Kidney (tissue), 13 donors: ENCODE measurements at regions not wholly inside any gene's neighbourhood (a gene's known extent, or its start where the extent isn't known, plus 50 kb on each side); places are given as distances from the start of the nearest gene placed in this dataset.

Source experiments
- DNase-seq, 5 donors: peaks; one replicate each; pipeline ENCODE4 v3.0.0-alpha.2; 2013 to 2020
- FAIRE-seq: peaks from 2 replicates; lab custom pipeline; 2012; peaks lifted over from hg19 to GRCh38; lab: Jason Lieb, UNC
- H3K27ac ChIP-seq, 2 donors: one replicate each; pipeline ENCODE4 v1.7.0; 2013; ENCODE audit warnings: low read depth in 2 of 2, low read length in 2 of 2, inconsistent platforms in 1 of 2
- H3K27me3 ChIP-seq: one replicate; pipeline ENCODE4 v1.7.1; 2013; ENCODE audit warnings: low read length, inconsistent platforms; ENCODE audit not compliant: control insufficient read depth, insufficient read depth
- H3K36me3 ChIP-seq, 3 donors: one replicate each; pipeline versions ENCODE4 v1.7.0 to v1.7.1; 2013; ENCODE audit warnings: low read length in 3 of 3, control low read depth in 1 of 3, inconsistent platforms in 1 of 3; ENCODE audit not compliant: insufficient read depth in 3 of 3, control insufficient read depth in 2 of 3
- H3K4me1 ChIP-seq, 3 donors: one replicate each; pipeline versions ENCODE4 v1.7.0 to v1.7.1; 2013; ENCODE audit warnings: low read length in 3 of 3, inconsistent platforms in 1 of 3, low read depth in 1 of 3; ENCODE audit not compliant: control insufficient read depth in 2 of 3, insufficient read depth in 2 of 3
- H3K4me3 ChIP-seq, 3 donors: one replicate each; pipeline versions ENCODE4 v1.7.0 to v1.8.1; 2013; ENCODE audit warnings: low read length in 3 of 3, control low read depth in 1 of 3, inconsistent platforms in 1 of 3
- H3K9ac ChIP-seq, 3 donors: one replicate each; pipeline versions ENCODE4 v1.7.0 to v1.7.1; 2013; ENCODE audit warnings: low read length in 3 of 3, control low read depth in 1 of 3, inconsistent platforms in 1 of 3
- H3K9me3 ChIP-seq, 3 donors: one replicate each; pipeline versions ENCODE4 v1.7.0 to v1.7.1; 2013; ENCODE audit warnings: low read length in 3 of 3, control low read depth in 1 of 3, inconsistent platforms in 1 of 3; ENCODE audit not compliant: control insufficient read depth in 2 of 3, insufficient read depth in 1 of 3
- CTCF ChIP-seq: IDR thresholded peaks from 3 replicates; pipeline ENCODE4 v1.5.1; 2012; ENCODE audit warnings: mild to moderate bottlenecking, moderate library complexity, borderline replicate concordance; ENCODE audit not compliant: insufficient read depth; ENCODE audit errors: extremely low read depth
- intact Hi-C: fragments of 100-400 bp; cut with DNase I; formaldehyde crosslinking; loops from one replicate; pipeline ENCODE4 v1.11.1; 2022
- donor health status: control.
- donor health status: control.
- donor health status: control.
- donor health status: control.
- donor health status: control.
- donor health status: DM: yes; HTN: yes; CAD: no.
- donor health status: Normal renal cell carcinoma (clear cell type).

GRCh38 chr18:47436871-47437270 lies 185.4 kb upstream of the SKOR2 start:
- FAIRE-seq = no peak
- no peak overlapping the region for H3K4me3 ChIP-seq
- no peak overlapping the region for H3K27ac ChIP-seq
- TF ChIP-seq CTCF = no peak
- no peak for DNase-seq
- H3K36me3 ChIP-seq = no peaks in the 10 kb centered on the region
- no peaks in the 10 kb centered on the region for H3K27me3 ChIP-seq
- H3K4me1 ChIP-seq = no peaks in the 10 kb centered on the region
- intact Hi-C loops = no loop called here
- H3K9me3 ChIP-seq = no peaks in the 10 kb centered on the region
- no peak overlapping the region for H3K9ac ChIP-seq

GRCh38 chr18:47434214-47434746 lies 182.8 kb upstream of the SKOR2 start:
- H3K27ac ChIP-seq = no peak overlapping the region
- H3K9me3 ChIP-seq = no peaks in the 10 kb centered on the region
- no peak for DNase-seq
- TF ChIP-seq CTCF = no peak
- H3K27me3 ChIP-seq = no peaks in the 10 kb centered on the region
- intact Hi-C loops = no loop called here
- no peaks in the 10 kb centered on the region for H3K4me1 ChIP-seq
- H3K4me3 ChIP-seq = no peak overlapping the region
- no peaks in the 10 kb centered on the region for H3K36me3 ChIP-seq
- H3K9ac ChIP-seq = no peak overlapping the region
- no peak for FAIRE-seq

- FAIRE-seq (no peak), DNase-seq (peak in 1 of 5 donors; percentile 41)
- Histone ChIP-seq H3K4me3 (no peak overlapping the region), H3K9me3 (no peaks in the 10 kb centered on the region), H3K27me3 (no peaks in the 10 kb centered on the region), H3K9ac (no peak overlapping the region), H3K36me3 (no peaks in the 10 kb centered on the region), H3K27ac (no peak overlapping the region), H3K4me1 (no peaks in the 10 kb centered on the region)
- intact Hi-C loops = no loop called here
- TF ChIP-seq CTCF = no peak
Measured at GRCh38 chr18:47427923-47428637, 176.6 kb upstream of the SKOR2 start.

GRCh38 chr18:47427072-47427471 lies 175.6 kb upstream of the SKOR2 start:
- FAIRE-seq = no peak
- Histone ChIP-seq H3K27me3 (no peaks in the 10 kb centered on the region), H3K9me3 (no peaks in the 10 kb centered on the region), H3K4me3 (no peak overlapping the region), H3K27ac (no peak overlapping the region), H3K36me3 (no peaks in the 10 kb centered on the region), H3K4me1 (no peaks in the 10 kb centered on the region), H3K9ac (no peak overlapping the region)
- DNase-seq = no peak
- intact Hi-C loops = no loop called here
- no peak for TF ChIP-seq CTCF
